ENCODE measurements at regions not wholly inside any gene's neighbourhood (a gene's known extent, or its start where the extent isn't known, plus 50 kb on each side); places are given as distances from the start of the nearest gene placed in this dataset.

DNA sequence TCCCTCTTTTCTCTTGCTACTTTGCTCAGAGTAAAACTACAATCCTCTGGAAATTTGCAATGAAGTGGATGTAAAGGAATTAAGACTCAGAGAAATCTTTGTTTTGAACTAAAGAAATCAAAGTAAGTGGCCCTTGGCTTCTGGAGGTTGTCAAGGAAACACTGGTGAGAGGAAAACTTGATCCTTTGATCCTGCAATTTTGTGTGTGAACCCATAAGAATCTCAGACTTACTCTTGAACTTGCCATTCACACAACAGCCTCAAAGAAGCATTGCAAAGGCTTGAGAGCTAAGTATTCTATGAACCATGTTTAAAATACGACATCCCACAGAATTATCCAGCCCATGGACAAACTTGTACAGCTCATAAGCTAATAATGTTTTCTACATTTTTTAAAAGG, 827.5 kb downstream of the TAF11L14 start:
- TF ChIP-seq, protein P1, sequence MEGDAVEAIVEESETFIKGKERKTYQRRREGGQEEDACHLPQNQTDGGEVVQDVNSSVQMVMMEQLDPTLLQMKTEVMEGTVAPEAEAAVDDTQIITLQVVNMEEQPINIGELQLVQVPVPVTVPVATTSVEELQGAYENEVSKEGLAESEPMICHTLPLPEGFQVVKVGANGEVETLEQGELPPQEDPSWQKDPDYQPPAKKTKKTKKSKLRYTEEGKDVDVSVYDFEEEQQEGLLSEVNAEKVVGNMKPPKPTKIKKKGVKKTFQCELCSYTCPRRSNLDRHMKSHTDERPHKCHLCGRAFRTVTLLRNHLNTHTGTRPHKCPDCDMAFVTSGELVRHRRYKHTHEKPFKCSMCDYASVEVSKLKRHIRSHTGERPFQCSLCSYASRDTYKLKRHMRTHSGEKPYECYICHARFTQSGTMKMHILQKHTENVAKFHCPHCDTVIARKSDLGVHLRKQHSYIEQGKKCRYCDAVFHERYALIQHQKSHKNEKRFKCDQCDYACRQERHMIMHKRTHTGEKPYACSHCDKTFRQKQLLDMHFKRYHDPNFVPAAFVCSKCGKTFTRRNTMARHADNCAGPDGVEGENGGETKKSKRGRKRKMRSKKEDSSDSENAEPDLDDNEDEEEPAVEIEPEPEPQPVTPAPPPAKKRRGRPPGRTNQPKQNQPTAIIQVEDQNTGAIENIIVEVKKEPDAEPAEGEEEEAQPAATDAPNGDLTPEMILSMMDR (IDR thresholded peaks at IDR 0.05) = no peak
- TF ChIP-seq ZFX (IDR thresholded peaks at IDR 0.05; ENCODE audit: borderline replicate concordance) = no peak

All from 22Rv1 (cell line).